ENCODE measurements at regions not wholly inside any gene's neighbourhood (a gene's known extent, or its start where the extent isn't known, plus 50 kb on each side); places are given as distances from the start of the nearest gene placed in this dataset.

DNA sequence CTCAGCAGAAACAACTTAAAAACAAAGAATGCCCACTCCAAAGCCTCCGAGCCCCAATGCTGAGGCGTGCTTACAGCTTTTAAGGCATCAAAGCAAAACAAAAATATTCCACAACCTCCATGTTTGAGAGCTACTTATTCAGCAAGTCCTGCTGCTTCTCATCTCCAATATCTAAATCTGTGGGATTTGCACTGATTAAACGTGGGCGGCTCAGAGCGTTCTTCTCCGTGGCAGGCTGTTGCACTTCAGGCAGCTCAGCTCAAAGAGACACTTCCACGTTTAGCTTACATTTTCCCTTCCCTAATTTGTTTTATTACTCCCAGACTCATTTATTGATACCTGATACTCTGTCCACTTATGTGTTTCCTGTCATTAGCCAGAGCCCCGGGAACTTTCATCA lies 282.6 kb upstream of the MCTP2 start:
- TF ChIP-seq GATA3 (IDR thresholded peaks at IDR 0.05; ENCODE audit: low read depth, low read length): no peak

- TF ChIP-seq GATA2 (IDR thresholded peaks at IDR 0.05; ENCODE audit: low read depth, low read length) (no peak), GATA3 (IDR thresholded peaks at IDR 0.05; ENCODE audit: low read depth, low read length) (no peak)
Observed at GRCh38 chr15:93943586-93943985, 287.8 kb upstream of the MCTP2 start.

DNA sequence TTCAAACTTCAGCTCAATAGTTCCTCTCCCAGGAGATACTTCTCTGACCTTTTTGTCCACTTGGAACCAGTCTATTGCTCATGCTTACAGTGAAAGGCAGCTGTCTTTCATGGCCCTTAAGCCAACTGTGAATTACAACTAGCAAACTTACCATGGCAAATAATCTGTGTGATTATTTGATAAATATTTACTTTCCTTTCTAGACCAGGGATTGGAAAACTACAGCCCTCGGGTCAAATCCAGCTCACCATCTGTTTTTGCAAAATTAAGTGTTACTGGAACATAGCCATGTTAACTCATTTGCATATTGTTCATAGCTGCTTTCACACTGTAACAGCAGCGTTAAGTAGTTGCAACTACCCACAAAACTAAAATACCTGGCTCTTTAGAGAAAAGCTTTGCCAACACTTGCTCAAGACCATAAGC lies 289.1 kb upstream of the MCTP2 start:
- TF ChIP-seq GATA3 (IDR thresholded peaks at IDR 0.05; ENCODE audit: low read depth, low read length) (no peak), GATA2 (IDR thresholded peaks at IDR 0.05; ENCODE audit: low read depth, low read length) (no peak)

DNA sequence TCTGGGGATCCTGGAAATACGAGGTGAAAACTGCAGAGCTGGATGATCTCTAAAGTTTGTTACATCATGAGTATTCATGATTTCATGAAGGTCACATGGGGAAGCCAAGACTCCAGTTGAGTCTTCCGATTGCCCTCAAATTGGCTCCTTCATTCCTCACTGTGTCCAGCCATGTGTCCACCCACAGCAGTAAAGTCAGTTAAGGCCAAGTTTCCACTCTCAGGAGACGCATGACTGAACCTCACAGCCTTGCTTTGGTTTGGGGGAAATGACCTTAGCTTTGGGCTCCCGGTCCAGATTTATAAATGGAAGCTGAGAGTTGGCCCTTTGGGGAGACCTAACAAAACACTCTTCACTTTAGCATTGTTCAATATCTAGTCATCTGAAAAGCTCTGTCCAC lies 289.7 kb upstream of the MCTP2 start:
- no peak for TF ChIP-seq GATA3 (IDR thresholded peaks at IDR 0.05; ENCODE audit: low read depth, low read length)
- TF ChIP-seq GATA2 (IDR thresholded peaks at IDR 0.05; ENCODE audit: low read depth, low read length): no peak

DNA sequence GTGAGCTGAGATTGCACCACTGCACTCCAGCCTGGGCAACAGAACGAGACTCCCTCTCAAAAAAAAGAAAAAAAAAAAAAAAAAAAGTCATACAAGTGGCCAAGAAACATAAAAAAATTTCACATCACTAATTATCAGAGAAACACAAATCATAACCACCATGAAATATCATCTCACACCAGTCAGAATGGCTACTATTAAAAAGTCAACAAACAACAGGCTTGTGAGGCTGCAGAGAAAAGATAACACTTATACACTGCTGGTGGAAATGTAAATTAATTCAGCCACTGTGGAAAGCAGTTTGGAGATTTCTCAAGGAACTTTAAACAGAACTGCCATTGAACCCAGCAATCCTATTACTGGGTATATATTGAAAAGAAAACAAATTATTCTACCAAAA lies 291.1 kb upstream of the MCTP2 start:
- TF ChIP-seq GATA3 (IDR thresholded peaks at IDR 0.05; ENCODE audit: low read depth, low read length): no peak
- no peak for TF ChIP-seq GATA2 (IDR thresholded peaks at IDR 0.05; ENCODE audit: low read depth, low read length)

- TF ChIP-seq GATA2 (IDR thresholded peaks at IDR 0.05; ENCODE audit: low read depth, low read length) (no peak), GATA3 (IDR thresholded peaks at IDR 0.05; ENCODE audit: low read depth, low read length) (no peak)
Observed at GRCh38 chr15:93932164-93932776, 299.1 kb upstream of the MCTP2 start.

DNA sequence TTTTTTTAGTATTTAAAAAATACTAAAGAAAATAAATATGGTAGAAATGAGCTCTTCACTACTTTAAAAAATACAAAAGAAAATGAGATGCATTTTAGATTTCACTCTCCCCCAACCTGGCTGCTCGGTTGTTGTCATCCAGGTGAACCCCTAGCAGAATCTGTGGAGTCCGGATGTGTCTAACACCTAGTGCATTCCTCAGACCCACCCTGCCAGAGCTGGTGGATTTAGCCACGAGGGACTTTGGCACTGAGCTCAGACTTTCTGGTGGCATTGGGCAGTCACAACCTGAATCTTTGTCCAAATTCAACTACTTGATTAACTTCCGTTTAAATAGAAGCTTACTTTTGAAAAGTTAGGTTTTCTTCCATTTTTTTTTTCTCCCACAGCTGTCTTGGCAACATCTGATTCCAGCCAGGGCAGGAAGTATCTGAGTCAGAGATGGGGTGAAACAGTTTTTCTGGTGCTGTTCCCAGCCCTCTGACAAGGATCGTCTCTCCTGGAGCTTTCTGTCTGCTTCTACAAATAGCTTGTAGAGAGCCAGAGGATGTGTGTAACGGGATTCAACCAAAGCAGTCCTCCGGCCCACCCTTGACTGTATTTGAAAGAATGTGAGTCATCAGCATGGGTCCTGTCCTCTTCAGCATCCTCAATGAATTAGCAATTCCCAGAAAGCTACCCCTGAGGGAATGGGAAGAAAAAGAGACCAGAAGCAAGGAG lies 301.8 kb upstream of the MCTP2 start:
- TF ChIP-seq GATA2 (IDR thresholded peaks at IDR 0.05; ENCODE audit: low read depth, low read length): no peak
- TF ChIP-seq GATA3 (IDR thresholded peaks at IDR 0.05; ENCODE audit: low read depth, low read length): no peak

DNA sequence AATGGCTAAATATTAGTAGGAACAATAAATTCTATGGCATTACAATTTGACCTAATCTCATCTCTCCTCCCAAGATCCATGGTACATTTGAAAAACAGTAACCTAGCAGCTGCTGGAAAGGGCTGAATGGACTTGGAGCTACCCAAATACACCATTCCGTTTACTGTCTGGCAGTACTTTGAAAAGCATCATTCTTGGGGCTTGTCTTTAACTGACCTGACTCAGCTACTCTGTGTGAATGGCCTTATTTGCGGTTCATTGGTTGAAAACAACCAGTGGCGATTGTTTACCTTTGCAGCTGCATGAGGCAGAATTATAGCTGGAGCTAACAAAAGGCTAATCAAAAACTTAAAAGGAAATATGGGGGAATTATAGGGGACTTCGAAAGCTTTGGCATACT lies 311.2 kb upstream of the MCTP2 start:
- TF ChIP-seq GATA3 (IDR thresholded peaks at IDR 0.05; ENCODE audit: low read depth, low read length) (no peak), GATA2 (IDR thresholded peaks at IDR 0.05; ENCODE audit: low read depth, low read length) (no peak)

- TF ChIP-seq GATA3 (IDR thresholded peaks at IDR 0.05; ENCODE audit: low read depth, low read length) (no peak), GATA2 (IDR thresholded peaks at IDR 0.05; ENCODE audit: low read depth, low read length) (no peak)
Observed at GRCh38 chr15:93917181-93917580, 314.2 kb upstream of the MCTP2 start.

GRCh38 chr15:93913871-93914270 lies 317.5 kb upstream of the MCTP2 start:
- TF ChIP-seq GATA3 (IDR thresholded peaks at IDR 0.05; ENCODE audit: low read depth, low read length) (no peak), GATA2 (IDR thresholded peaks at IDR 0.05; ENCODE audit: low read depth, low read length) (no peak)

DNA sequence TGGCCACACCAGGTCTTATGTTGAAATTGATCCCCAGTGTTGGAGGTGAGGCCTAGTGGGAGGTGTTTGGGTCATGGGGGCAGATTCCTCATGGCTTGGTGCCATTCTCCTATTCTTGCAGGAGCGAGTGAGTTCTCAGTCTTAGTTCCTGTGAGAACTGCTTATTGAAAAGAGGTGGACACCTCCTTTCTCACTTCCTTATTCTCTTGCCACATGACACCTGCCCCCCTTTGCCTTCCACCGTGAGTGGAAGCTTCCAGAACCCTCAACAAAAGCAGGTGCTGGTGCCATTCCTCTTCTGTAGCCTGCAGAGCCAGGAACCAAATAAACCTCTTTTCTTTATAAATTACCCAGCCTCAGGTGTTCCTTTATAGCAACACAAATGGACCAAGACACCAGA lies 318.1 kb upstream of the MCTP2 start:
- TF ChIP-seq GATA3 (IDR thresholded peaks at IDR 0.05; ENCODE audit: low read depth, low read length) (no peak), GATA2 (IDR thresholded peaks at IDR 0.05; ENCODE audit: low read depth, low read length) (no peak)

- no peak for TF ChIP-seq GATA2 (IDR thresholded peaks at IDR 0.05; ENCODE audit: low read depth, low read length)
- TF ChIP-seq GATA3 (IDR thresholded peaks at IDR 0.05; ENCODE audit: low read depth, low read length): no peak
Observed at GRCh38 chr15:93900476-93901400, 330.6 kb upstream of the MCTP2 start.

DNA sequence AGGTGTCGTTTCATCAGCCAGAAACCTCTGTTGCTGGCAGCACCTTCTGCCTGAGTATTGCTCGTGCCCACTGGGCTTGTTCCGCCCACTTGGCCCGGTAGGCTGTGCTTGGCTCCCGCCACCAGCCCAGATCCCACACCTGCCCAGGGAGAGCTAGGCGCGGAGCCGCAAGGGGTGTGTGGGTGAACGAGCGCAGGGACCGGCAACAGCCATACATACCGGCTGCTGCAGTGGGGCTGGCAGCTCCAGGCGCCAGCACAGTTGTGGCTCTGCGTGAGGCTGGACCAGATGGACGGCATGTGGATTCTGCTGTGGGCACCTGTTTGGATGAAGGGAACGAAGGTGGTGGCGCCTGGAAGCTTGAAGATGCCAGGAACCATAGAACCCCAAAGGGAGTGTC lies 331.5 kb upstream of the MCTP2 start:
- TF ChIP-seq GATA3 (IDR thresholded peaks at IDR 0.05; ENCODE audit: low read depth, low read length): no peak
- TF ChIP-seq GATA2 (IDR thresholded peaks at IDR 0.05; ENCODE audit: low read depth, low read length): no peak

DNA sequence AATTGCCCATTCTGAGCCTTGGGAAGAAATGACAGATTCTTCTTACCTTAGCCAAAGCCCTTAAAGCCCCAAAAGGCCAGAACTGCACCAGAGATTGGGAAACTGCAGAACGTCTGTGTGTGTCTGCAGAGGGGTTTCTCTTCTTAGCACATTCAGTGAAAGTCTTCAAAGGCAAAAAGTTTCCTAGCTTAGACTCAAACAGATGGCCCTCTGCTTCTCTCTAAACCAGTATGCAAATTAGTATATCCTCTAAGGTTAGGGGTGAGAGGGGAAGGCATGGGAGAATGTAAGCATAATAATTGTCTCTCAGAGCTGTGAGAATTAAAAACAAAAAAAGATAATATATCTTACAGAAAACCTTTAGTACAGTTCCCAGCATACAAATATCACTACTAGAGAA lies 334.0 kb upstream of the MCTP2 start:
- TF ChIP-seq GATA3 (IDR thresholded peaks at IDR 0.05; ENCODE audit: low read depth, low read length) (no peak), GATA2 (IDR thresholded peaks at IDR 0.05; ENCODE audit: low read depth, low read length) (no peak)

Data from SH-SY5Y (cell line).